ENCODE measurements at regions not wholly inside any gene's neighbourhood (a gene's known extent, or its start where the extent isn't known, plus 50 kb on each side); places are given as distances from the start of the nearest gene placed in this dataset.

DNA sequence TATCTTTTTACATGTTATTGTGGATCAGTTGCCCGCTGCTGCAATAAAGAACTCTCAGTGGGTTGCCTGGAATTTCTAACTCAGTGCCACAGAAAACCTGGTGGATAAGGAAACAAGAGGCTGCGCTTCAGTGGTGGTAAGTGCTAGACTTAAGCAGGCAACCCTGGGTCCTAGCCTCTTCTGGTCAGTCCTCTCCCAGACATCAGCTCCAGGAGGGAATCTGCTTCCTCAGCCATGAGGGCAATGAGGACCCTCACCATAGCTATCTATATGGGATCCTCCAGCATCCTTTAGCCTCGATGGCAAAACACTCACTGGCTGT, 490.7 kb upstream of the SULF2 start:
- no peak for DNase-seq (ENCODE audit: low spot score)

DNA sequence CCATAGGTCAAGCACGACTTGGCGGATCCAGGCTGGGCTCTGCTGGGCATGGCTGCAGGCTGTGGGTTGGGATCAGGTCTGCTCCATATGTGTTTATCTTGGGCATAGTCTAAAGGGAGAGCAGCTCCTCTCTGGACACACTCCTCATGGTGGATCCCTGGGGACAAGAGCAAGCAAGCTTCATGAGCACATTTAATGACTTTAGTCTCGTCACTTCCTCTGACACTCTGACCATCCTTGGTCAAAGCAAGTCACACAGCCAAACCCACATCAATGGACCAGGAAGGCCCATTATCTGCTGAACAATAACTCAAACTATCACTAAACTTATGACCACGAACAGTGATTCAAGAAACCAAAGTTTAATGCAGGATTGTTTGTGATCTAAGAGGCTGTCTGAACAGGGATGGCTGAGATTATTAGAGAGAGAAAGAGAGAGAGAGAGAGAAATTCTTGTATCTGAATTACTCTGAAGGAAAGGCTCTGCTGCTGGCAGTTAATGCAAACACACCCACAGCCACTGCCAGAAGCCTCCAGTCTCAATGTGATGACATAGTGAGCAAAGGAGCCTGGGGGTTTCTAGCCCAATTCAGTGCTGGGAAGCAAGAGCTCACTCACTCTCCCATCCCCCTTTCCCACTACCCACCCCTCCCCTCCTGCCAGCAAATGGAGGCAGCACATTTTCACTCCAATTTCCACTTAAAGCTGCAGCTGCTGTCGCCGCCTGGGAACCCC, 490.2 kb upstream of the SULF2 start:
- DNase-seq (ENCODE audit: low spot score) = no peak

DNA sequence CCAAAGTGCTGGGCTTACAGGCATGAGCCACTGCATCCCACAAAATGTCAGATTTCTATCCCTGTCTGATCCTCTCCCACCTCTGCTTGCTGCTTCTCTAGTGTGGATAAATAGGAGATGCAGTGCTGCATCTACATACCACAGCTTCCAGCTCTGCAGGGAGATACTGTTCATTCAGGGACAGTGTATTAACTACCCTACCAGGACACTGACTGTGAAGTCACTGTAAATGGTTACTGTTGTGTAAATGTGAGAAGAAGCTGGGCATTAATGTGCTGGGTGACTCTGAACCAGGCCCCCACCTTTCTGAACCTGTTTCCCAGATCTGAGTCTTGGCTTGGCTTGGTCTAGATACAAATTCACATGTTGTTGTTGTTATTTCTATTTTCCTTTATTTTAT, 488.6 kb upstream of the SULF2 start:
- no peak for DNase-seq (ENCODE audit: low spot score)

DNA sequence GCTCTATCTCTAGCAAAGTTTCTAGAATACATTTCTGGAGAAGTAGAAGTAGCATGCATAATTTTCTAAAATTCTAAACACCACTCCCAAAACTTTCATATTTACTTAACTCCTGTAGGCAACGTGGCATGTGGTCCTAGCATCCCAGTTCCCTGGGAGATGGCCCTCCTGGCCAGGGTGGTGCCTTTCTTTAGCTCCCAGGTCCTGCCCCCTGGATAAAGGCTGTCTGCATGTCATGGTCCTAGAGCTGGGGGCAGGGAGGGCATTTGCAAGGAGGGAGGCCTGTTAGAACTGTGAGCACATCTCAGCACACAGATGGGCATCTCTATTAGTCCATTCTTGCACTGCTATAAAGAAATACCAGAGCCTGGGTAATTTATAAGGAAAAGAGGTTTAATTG, 485.6 kb upstream of the SULF2 start:
- DNase-seq (ENCODE audit: low spot score) = no peak

GRCh38 chr20:48267860-48268633, 482.8 kb upstream of the SULF2 start:
- DNase-seq (ENCODE audit: low spot score) = no peak

GRCh38 chr20:48266571-48266970, 481.3 kb upstream of the SULF2 start:
- no peak for DNase-seq (ENCODE audit: low spot score)

DNA sequence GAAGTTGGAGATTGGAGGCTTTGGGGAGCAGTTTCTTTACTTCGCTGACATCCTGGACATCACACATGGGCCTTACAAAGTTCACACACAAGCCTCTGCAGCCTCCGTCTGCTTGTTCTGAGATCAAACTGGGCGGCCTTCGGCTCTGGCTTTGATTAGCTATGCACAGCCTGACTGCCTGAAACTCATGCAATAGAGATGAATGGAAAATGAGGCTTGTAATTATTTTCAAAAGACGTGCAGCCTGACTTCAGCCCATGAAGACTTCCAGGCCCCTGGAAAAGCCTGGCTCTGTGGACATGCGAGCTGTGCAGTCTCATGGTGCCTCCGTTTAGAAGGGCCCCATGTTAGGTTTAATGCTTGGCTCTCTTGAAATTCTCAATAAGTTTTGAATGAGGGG, 480.5 kb upstream of the SULF2 start:
- no peak for DNase-seq (ENCODE audit: low spot score)

DNA sequence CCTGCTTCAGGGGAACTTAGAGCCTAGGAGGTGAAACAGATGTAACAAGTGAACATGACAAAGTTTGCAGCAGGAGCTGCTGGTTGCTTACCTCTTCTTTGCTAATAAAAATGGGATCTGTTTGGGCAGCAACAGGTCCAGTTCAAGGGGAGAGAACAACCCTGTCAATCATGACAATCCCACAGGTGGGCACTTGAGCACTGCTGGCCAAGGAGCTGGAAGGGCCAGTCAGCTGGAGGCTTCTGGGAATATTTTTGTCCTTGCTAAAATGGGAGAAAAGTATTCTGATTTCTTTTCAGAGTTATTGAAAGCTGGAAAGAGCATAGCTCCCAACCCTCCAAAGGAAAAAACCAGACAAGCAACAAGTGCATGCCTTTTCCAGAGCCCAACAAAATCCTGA, 477.7 kb upstream of the SULF2 start:
- DNase-seq (ENCODE audit: low spot score) = no peak

- DNase-seq (ENCODE audit: low spot score) = no peak
Measured at GRCh38 chr20:48262466-48262865, 477.2 kb upstream of the SULF2 start.

- no peak for DNase-seq (ENCODE audit: low spot score)
Measured at GRCh38 chr20:48261398-48261910, 476.2 kb upstream of the SULF2 start.

DNA sequence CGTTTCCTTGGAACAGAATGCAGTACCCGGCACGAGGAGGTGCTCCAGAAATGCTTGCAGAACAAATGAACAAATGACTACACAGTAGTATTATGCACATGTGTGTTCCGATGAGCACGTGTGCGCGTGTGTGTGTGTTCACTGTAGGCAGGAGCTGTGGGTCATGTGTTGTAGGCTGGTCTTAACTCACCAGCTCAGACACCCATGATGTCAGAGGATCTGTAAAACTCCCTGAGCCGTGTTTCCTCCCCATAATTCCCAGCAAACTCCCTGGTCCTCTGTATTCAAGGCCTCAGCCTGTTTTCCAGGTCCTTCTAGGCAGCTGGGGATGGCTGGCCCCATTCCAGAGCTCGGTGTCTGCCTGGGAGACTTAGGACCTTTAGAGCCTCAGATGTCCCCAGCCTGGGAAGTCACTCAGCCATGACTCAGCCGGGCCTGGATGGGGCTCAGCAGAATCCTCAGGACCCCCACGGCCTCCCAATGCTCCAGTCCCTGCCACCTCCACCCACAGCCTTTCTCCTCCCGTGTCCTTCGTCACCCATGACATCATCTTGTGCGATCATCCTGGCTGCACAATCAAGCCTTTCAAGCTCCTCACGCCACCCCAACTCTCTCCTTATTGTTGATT, 475.0 kb upstream of the SULF2 start:
- no peak for DNase-seq (ENCODE audit: low spot score)

DNA sequence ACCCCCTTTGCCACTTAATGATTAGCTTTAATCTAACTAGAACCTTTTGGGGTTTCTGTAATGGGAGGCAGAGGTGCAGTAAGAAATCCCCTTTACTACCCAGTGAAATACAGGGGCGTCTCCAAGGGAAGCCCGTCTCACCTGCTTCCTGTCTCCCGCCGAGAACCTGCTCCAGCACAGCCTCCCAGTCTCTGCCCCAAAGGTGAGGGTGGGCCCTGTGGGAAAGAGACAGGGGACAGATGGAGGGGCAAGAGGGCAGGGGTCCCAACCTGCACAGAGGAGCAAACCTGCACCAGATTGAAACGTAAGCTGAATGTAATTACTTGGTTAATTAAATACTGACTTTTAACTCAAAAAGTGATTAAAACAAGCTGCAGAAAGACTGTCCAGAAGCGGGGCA, 474.2 kb upstream of the SULF2 start:
- no peak for DNase-seq (ENCODE audit: low spot score)

DNA sequence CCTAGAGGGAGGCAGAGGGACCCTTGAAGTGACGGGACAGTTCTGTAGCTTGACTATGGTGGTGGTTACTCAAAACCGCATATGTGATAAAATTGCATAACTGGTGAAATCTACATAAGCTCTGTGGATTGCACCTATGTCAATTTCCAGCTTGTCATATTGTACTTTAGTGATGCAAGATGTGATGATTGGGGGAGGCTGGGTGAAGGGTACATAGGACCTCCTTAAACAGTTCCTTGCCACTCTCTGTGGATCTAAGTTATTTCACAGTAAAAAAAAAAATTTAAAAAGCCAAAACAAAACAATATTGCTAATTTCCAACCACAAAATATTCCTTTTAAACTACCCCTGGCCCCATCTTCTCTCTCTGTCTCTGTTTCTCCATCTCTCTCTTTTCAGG, 472.6 kb upstream of the SULF2 start:
- DNase-seq (ENCODE audit: low spot score) = no peak

DNA sequence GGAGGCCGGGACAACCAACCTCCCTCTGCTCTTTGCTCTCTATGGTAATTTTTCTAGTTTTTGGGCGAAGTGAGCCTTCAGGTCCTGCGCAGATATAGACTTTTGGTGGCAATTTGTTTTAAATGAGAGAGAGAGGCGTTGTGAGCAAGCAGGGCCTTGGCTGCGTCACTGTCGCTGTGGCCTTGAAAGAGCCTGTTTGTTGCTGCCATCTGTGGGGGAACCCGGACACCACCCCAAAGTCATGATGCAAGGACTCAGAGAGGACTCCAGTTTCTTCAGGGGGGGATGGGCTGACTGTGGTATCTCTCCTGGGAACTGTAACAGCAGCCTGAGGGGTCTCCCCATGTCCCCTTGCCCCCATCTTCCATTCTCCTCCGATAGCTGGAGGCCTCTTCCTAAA, 462.7 kb upstream of the SULF2 start:
- DNase-seq (ENCODE audit: low spot score) = no peak

DNA sequence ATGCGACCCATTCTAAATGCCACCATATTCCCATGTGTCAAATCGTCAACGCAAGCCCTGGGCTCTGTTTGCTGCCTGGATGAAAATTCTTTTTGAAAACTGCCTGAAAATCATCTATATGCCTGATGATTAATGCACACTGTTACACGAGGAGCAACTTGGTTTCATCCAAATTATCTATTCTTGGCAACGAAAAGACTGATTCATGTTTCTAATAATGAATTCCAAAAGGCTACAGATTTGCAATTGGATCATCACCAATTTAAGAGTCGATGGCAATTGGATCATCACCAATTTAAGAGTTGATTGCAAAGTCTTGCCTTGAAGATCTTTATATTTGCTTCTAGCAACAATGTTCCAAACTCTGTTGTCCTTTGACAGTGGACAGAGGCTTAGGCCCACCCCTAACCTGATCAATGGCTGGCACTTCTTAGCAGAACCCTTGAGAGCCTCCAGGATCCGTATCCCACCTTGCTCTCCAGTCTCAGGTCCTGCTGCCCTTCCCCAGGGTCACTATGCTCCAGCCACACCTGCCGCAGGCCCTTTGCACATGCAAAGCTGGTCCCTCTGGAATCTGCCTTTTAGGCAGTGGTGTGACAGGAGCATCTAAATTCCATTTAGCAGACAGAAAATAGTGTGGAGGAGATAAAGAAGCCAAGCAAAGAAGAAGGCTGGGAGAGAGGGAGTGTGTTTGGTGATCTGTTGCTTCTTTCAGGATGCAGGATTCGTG, 460.9 kb upstream of the SULF2 start:
- no peak for DNase-seq (ENCODE audit: low spot score)

- no peak for DNase-seq (ENCODE audit: low spot score)
Measured at GRCh38 chr20:48242623-48243022, 457.3 kb upstream of the SULF2 start.

DNA sequence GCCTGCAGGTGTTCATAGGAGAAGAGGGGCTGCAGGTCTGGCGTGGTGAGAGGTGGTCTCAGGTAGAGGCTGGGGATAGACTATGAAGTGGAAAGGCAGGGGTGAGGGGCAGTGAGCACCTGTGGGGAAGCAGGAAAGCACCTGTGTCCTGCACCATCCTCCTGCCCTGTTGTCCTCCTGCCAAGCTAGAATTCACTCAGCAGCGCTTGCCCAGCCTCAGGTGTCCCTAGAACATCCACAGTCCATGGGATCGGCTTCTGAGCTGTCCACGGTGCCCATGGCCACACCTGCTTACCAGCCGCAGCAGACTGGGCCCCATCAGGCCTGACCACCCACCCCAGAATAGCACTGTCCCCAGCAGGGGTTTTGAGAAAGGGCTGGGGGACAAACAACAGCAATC, 456.2 kb upstream of the SULF2 start:
- no peak for DNase-seq (ENCODE audit: low spot score)

DNA sequence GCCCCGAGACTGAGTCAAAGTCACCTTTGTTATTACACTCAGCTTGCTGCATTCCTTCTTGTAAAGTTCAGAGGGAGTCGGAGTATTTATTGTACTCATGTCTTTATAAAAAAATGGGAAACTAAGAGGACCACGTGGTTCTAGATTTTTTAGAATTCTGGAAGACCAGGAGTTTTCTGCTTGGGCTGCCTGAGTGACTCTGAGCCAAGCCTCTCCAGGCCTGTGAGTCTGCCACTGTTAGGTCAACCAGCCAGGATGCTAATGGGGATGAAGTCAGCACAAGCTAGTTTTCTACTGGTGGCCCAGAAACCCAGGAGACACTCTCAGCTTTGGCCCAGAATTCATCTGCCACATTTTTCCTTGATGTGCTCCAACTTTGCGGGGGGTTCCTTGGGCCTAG, 453.5 kb upstream of the SULF2 start:
- DNase-seq (ENCODE audit: low spot score) = no peak

DNA sequence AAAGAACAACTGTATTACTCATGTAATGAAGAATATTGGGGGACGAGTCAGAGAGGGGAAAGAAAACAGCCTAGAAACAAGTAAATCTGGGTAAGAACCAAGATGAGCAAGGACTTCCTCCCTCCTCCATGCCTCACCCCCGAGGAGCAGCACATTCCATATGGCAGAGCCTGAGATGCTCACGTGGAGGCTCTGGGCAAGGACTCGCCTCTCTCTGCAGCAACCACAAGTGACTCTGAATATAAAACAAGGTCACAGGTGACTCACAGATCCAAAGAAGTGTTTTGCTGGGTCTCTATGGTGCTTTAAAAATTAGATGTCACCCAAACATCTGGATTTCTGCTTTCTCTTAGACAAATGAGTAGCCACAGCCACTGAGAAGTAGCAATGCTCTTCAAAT, 453.0 kb upstream of the SULF2 start:
- DNase-seq (ENCODE audit: low spot score) = no peak

- no peak for DNase-seq (ENCODE audit: low spot score)
Measured at GRCh38 chr20:48236000-48236970, 451.0 kb upstream of the SULF2 start.

- DNase-seq (ENCODE audit: low spot score) = no peak
Measured at GRCh38 chr20:48234951-48235350, 449.7 kb upstream of the SULF2 start.

All from mucosa of gallbladder (tissue), 1 donor.